Stomach (tissue), 8 donors: ENCODE measurements at regions not wholly inside any gene's neighbourhood (a gene's known extent, or its start where the extent isn't known, plus 50 kb on each side); places are given as distances from the start of the nearest gene placed in this dataset.

Source experiments
- DNase-seq, 2 donors: peaks; one replicate each; pipeline versions ENCODE4 v3.0.0 to v3.0.0-alpha.2; 2013 to 2019
- H3K27ac ChIP-seq, 5 donors: fragments of 200-600 bp in 4 of 5; sonication (generic) in 4 of 5; one replicate each; pipeline ENCODE4 v1.5.1; 2013 to 2019; ENCODE audit warnings: mild to moderate bottlenecking in 1 of 5, moderate library complexity in 1 of 5
- H3K27me3 ChIP-seq, 3 donors: fragments of 200-600 bp; sonication (generic); one replicate each; pipeline ENCODE4 v1.5.1; 2017 to 2019; ENCODE audit warnings: mixed run types in 1 of 3
- H3K36me3 ChIP-seq, 4 donors: fragments of 200-600 bp; sonication (generic); 1 replicate in 3 of 4; 2 replicates in 1 of 4; pipeline ENCODE4 v1.5.1; 2016 to 2019
- H3K4me1 ChIP-seq, 4 donors: fragments of 200-600 bp; sonication (generic); one replicate each; pipeline ENCODE4 v1.5.1; 2016 to 2019
- H3K4me3 ChIP-seq, 4 donors: fragments of 200-600 bp; sonication (generic) in 3 of 4; one replicate each; pipeline ENCODE4 v1.5.1; 2016 to 2019; ENCODE audit warnings: mild to moderate bottlenecking in 1 of 4
- H3K9me3 ChIP-seq, 4 donors: fragments of 200-600 bp; sonication (generic); one replicate each; pipeline ENCODE4 v1.5.1; 2016 to 2019
- EP300 ChIP-seq: sonication (generic); formaldehyde crosslinking; IDR thresholded peaks from one replicate; pipeline ENCODE4 v1.6.1; 2017; ENCODE audit warnings: antibody characterized with exemption
- POLR2A ChIP-seq, 4 donors: fragments of 450-650 bp; IDR thresholded peaks; one replicate each; pipeline ENCODE4 v1.6.1; 2016; ENCODE audit warnings: antibody characterized with exemption in 4 of 4, control low read depth in 2 of 4, mild to moderate bottlenecking in 1 of 4, moderate library complexity in 1 of 4
- POLR2AphosphoS5 ChIP-seq, 3 donors: sonication (generic); formaldehyde crosslinking; IDR thresholded peaks; one replicate each; pipeline ENCODE4 v1.6.1; 2016; ENCODE audit warnings: antibody characterized with exemption in 3 of 3
- WGBS, 5 donors: extraction: QIAGEN DNeasy Blood & Tissue Kit in 3 of 5; methylation state at CpG; one replicate each; pipeline versions ENCODE4 v1.1.5 to v1.1.7; 2013 to 2018; 5-methylcytosine and 5-hydroxymethylcytosine counted together
- intact Hi-C: fragments of 100-400 bp; cut with DNase I; formaldehyde crosslinking; loops from one replicate; pipeline ENCODE4 v1.15.1; 2023; ENCODE audit warnings: low total_unique reads
- TF ChIP-seq, protein P1 (sequence below), 7 experiments: fragments of 450-650 bp in 4 of 7; fragments of 200-600 bp in 3 of 7; sonication (generic) in 3 of 7; IDR thresholded peaks; one replicate each; pipeline ENCODE4 v1.5.1; 2016 to 2019; ENCODE audit warnings: antibody characterized with exemption in 7 of 7, control low read depth in 2 of 7, mild to moderate bottlenecking in 1 of 7
- donor health status: healthy with polysubstance abuse.
- donor health status: Bipolar disorder and iron deficiency.
- donor health status: healthy.

DNA sequence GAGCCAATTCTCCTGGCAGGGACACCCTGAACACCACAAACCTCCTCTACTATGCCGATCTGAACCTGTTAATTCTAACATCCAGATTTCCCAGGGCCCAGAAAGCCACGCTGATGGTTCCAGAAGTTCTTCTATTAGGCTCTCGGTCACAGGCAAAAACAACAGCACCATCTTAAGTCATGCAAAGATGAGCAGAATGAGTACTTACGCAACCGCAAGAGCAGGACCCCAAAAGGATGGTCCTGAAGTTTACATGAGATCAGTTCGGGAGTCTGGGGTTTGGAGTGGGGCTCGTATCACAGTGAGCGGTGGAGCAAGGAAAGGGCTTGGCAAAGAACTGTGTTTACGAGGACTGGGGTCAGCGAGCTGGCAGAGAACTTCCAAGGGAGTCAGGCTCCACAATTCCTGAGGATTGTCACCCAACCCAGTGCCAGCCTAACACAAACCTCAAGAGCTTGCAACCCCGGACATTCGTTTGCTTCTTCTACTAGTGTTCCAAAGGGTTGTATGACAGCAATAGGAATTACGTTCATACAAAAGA lies 532.6 kb downstream of the TNS3 start:
- H3K27ac ChIP-seq = no peak overlapping the region
- peaks cover 0 to 38% (median 14%) of the 10 kb centered on the region in 4 donors for H3K4me1 ChIP-seq
- H3K4me3 ChIP-seq = no peak overlapping the region
- WGBS, 5 donors = 84 to 91% (median 90%) methylated on average over 13 of the region's 13 CpGs
- H3K9me3 ChIP-seq = peaks cover 0 to 9% (median 1%) of the 10 kb centered on the region in 4 donors
- H3K27me3 ChIP-seq = peaks cover 0 to 20% (median 0%) of the 10 kb centered on the region in 3 donors
- no peak for TF ChIP-seq POLR2A (IDR thresholded peaks at IDR 0.05)
- no peak for TF ChIP-seq EP300
- TF ChIP-seq POLR2AphosphoS5 (IDR thresholded peaks at IDR 0.05) = no peak
- TF ChIP-seq, protein P1, sequence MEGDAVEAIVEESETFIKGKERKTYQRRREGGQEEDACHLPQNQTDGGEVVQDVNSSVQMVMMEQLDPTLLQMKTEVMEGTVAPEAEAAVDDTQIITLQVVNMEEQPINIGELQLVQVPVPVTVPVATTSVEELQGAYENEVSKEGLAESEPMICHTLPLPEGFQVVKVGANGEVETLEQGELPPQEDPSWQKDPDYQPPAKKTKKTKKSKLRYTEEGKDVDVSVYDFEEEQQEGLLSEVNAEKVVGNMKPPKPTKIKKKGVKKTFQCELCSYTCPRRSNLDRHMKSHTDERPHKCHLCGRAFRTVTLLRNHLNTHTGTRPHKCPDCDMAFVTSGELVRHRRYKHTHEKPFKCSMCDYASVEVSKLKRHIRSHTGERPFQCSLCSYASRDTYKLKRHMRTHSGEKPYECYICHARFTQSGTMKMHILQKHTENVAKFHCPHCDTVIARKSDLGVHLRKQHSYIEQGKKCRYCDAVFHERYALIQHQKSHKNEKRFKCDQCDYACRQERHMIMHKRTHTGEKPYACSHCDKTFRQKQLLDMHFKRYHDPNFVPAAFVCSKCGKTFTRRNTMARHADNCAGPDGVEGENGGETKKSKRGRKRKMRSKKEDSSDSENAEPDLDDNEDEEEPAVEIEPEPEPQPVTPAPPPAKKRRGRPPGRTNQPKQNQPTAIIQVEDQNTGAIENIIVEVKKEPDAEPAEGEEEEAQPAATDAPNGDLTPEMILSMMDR (IDR thresholded peaks at IDR 0.05) = no peak
- intact Hi-C loops = no loop called here
- DNase-seq = no peak
- no peaks in the 10 kb centered on the region for H3K36me3 ChIP-seq

DNA sequence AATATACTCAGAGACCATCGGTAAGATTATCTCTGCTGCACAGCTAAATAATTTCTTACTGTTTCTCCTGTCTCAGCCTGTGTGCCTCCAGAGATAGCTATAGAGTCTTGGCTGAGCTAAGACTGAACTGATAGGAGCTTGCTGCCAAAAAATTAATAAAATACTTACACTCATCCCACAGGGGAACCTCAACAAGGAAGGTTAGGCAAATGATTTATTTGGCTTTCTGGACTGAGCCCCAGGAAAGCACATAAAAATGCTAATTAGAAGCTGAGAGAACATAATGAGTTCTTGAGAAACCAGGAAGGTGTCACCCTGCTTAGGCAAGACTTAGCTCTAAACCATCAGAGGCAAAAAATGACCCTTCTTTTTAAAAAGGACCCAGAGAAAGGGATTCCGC lies 534.5 kb downstream of the TNS3 start:
- TF ChIP-seq POLR2A (IDR thresholded peaks at IDR 0.05) = no peak
- TF ChIP-seq, protein P1 (IDR thresholded peaks at IDR 0.05) = no peak
- no peak for TF ChIP-seq POLR2AphosphoS5 (IDR thresholded peaks at IDR 0.05)
- no peak for TF ChIP-seq EP300
- WGBS, 5 donors = 68 to 79% (median 75%) methylated on average over 2 of the region's 2 CpGs
- intact Hi-C loops = no loop called here

DNA sequence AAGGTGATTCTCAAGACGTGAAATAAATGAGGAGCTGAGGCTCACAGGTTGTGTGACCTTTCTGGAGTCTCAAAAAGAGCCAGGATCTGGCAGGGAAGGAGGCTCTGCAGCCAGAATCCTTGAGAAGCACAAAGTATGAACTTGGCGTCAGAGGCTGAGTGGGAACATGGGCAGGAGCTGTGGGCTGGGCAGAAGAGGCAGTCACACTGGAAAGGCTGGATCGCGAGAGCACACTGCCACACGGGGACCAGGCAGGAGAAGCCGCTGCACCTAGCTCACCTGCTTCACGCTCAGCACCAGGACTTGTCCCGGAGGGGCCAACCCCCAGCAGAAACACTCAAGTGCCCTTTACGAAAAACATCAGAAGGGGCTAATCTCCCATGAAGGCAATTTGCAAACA lies 535.0 kb downstream of the TNS3 start:
- Histone ChIP-seq H3K4me3 (no peak overlapping the region), H3K9me3 (no peaks in the 10 kb centered on the region), H3K27ac (no peak overlapping the region), H3K27me3 (no peaks in the 10 kb centered on the region), H3K4me1 (peaks cover 0 to 32% (median 14%) of the 10 kb centered on the region in 4 donors), H3K36me3 (no peaks in the 10 kb centered on the region)
- intact Hi-C loops = no loop called here
- TF ChIP-seq POLR2A (IDR thresholded peaks at IDR 0.05) (no peak), POLR2AphosphoS5 (IDR thresholded peaks at IDR 0.05) (no peak), EP300 (no peak)
- TF ChIP-seq, protein P1 (IDR thresholded peaks at IDR 0.05) = no peak
- DNase-seq = no peak
- 72 to 84% (median 82%) methylated on average over 9 of the region's 9 CpGs for WGBS, 5 donors

More for the DNA sequence above, 534.5 kb downstream of the TNS3 start:
- Histone ChIP-seq H3K27ac (no peak overlapping the region), H3K36me3 (no peaks in the 10 kb centered on the region), H3K27me3 (peaks cover 0 to 2% (median 0%) of the 10 kb centered on the region in 3 donors), H3K4me3 (no peak overlapping the region), H3K4me1 (peaks cover 0 to 33% (median 14%) of the 10 kb centered on the region in 4 donors), H3K9me3 (no peaks in the 10 kb centered on the region)
- peak in 1 of 2 donors; percentile 32 for DNase-seq

DNA sequence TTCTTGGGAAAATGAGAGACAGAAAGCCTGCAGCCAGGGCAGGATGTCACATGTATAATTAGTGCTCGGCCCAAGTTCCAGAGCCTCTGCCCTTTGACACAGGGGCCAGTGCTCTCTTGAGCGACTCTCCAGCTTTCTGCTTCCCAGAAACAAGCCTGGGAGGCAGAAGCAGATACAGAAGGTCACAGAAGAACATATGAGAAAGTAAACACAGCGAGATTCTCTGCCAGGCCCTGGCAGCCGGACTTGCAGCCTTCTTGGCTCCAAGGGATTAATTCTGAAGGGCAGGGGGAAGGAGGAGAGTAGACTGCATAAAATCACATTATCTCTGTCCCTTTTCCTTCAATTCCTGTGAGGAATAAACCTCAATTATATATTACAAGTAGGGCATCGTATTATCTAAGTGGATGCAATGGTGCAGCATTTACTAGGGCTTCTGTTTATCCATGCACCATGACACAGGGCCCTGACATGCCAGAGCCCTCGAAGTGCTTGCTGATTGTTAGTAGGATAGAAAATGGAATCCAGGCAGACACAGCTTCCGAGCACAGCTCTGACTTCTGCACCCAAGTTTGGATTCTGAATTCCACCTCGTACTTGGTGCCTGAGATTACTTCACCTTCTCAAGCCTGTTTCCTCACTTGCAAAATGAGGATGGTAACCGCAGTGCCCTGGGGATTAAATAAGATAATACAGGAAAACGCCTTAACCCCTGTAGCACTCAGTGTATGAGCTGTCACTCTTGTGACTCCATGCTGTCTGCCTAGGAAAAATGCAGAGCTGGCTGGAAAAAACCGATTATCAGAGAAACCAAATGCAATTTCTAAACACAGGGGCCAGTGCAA lies 536.5 kb downstream of the TNS3 start:
- Histone ChIP-seq H3K36me3 (no peaks in the 10 kb centered on the region), H3K27ac (peak overlapping the region in 3 of 5 donors; percentile 27 to 44 (median 32))
- 32 to 46% (median 43%) methylated on average over 11 of the region's 11 CpGs for WGBS, 5 donors

More for the DNA sequence above, 536.5 kb downstream of the TNS3 start:
- Histone ChIP-seq H3K4me1 (peaks cover 4 to 32% (median 14%) of the 10 kb centered on the region in 4 donors), H3K4me3 (no peak overlapping the region), H3K27me3 (no peaks in the 10 kb centered on the region), H3K9me3 (no peaks in the 10 kb centered on the region)
- intact Hi-C loops = no loop called here
- peak; percentile 28 to 52 for DNase-seq
- TF ChIP-seq, protein P1 (IDR thresholded peaks at IDR 0.05) = no peak
- no peak for TF ChIP-seq EP300
- TF ChIP-seq POLR2AphosphoS5 (IDR thresholded peaks at IDR 0.05) = no peak
- no peak for TF ChIP-seq POLR2A (IDR thresholded peaks at IDR 0.05)
